ENCODE measurements at regions not wholly inside any gene's neighbourhood (a gene's known extent, or its start where the extent isn't known, plus 50 kb on each side); places are given as distances from the start of the nearest gene placed in this dataset.
"Not testable (repeated sequence)": the region's sequence is repeated elsewhere in the genome, so short reads cannot be mapped to it uniquely, and the experiment has no call there.

DNA sequence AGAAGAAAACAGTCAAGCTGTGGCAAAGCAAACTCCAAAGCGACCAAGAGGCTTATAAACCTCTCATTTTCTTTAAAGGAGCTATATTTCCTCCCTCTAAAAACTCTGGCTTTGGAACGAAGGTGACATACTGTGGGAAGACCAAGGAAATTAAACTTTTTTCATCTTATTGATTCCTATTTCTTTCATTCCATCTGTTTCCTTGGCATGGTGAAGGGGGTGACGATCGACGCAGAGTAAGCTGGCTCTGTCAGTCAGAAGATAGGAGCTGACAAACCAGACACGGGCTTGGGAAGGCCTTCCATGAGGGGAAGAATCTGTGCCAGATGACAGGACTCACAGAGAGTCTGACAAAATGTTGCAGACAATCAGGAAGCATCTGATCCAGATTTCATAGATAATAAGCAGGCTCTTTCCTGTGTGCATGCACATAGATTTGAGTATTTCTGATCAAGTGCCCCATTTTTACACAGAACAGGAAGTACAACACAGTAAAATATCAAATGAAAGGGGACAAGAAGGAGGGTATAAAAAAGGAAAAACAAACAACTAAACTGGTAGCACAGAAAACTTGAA, 261.7 kb downstream of the SATB2 start:
- 76 to 77% methylated on average over 6 of the region's 6 CpGs for WGBS, 2 donors
- H3K27ac ChIP-seq (ENCODE audit: low read depth in 1 of 2, low read length in 1 of 2): no peak overlapping the region
- no peaks in the 10 kb centered on the region for H3K4me1 ChIP-seq (ENCODE audit: control insufficient read depth in 5 of 5, insufficient read depth in 5 of 5, low read length in 5 of 5)
- no peaks in the 10 kb centered on the region for H3K27me3 ChIP-seq (ENCODE audit: control insufficient read depth in 3 of 3, insufficient read depth in 3 of 3, low read length in 2 of 3)
- DNase-seq (peak in 1 of 3 donors; percentile 2), ATAC-seq (ENCODE audit: insufficient read depth, low FRiP score) (no peak)
- no peaks in the 10 kb centered on the region for H3K9me3 ChIP-seq (ENCODE audit: control insufficient read depth in 4 of 4, insufficient read depth in 3 of 4, low read length in 3 of 4)
- no peak overlapping the region for H3K9ac ChIP-seq (ENCODE audit: insufficient read depth in 1 of 2, low read length in 2 of 2)
- no peak for TF ChIP-seq CTCF (IDR thresholded peaks at IDR 0.05; ENCODE audit: control extremely low read depth, extremely low read depth)
- no peak overlapping the region for H3K4me3 ChIP-seq
- H3K36me3 ChIP-seq (ENCODE audit: control insufficient read depth in 4 of 4, insufficient read depth in 4 of 4, low read length in 4 of 4): no peaks in the 10 kb centered on the region

GRCh38 chr2:199191461-199191860, 266.3 kb downstream of the SATB2 start:
- TF ChIP-seq CTCF (IDR thresholded peaks at IDR 0.05; ENCODE audit: control extremely low read depth, extremely low read depth): no peak
- ATAC-seq (ENCODE audit: insufficient read depth, low FRiP score) (no peak), DNase-seq (no peak)
- H3K27ac ChIP-seq (ENCODE audit: low read depth in 1 of 2, low read length in 1 of 2): no peak overlapping the region
- H3K4me1 ChIP-seq (ENCODE audit: control insufficient read depth in 5 of 5, insufficient read depth in 5 of 5, low read length in 5 of 5): peaks cover 0 to 9% (median 0%) of the 10 kb centered on the region in 5 donors
- H3K9ac ChIP-seq (ENCODE audit: insufficient read depth in 1 of 2, low read length in 2 of 2): no peak overlapping the region
- no peaks in the 10 kb centered on the region for H3K27me3 ChIP-seq (ENCODE audit: control insufficient read depth in 3 of 3, insufficient read depth in 3 of 3, low read length in 2 of 3)
- WGBS, 2 donors: 58 to 61% methylated on average over 8 of the region's 8 CpGs
- H3K9me3 ChIP-seq (ENCODE audit: control insufficient read depth in 4 of 4, insufficient read depth in 3 of 4, low read length in 3 of 4): no peaks in the 10 kb centered on the region
- H3K36me3 ChIP-seq (ENCODE audit: control insufficient read depth in 4 of 4, insufficient read depth in 4 of 4, low read length in 4 of 4): no peaks in the 10 kb centered on the region
- no peak overlapping the region for H3K4me3 ChIP-seq

- Histone ChIP-seq H3K4me1 (ENCODE audit: control insufficient read depth in 5 of 5, insufficient read depth in 5 of 5, low read length in 5 of 5) (peaks cover 0 to 15% (median 0%) of the 10 kb centered on the region in 5 donors), H3K4me3 (no peak overlapping the region), H3K9me3 (ENCODE audit: control insufficient read depth in 4 of 4, insufficient read depth in 3 of 4, low read length in 3 of 4) (no peaks in the 10 kb centered on the region), H3K27me3 (ENCODE audit: control insufficient read depth in 3 of 3, insufficient read depth in 3 of 3, low read length in 2 of 3) (no peaks in the 10 kb centered on the region), H3K9ac (ENCODE audit: insufficient read depth in 1 of 2, low read length in 2 of 2) (no peak overlapping the region), H3K27ac (ENCODE audit: low read depth in 1 of 2, low read length in 1 of 2) (no peak overlapping the region), H3K36me3 (ENCODE audit: control insufficient read depth in 4 of 4, insufficient read depth in 4 of 4, low read length in 4 of 4) (no peaks in the 10 kb centered on the region)
- no peak for ATAC-seq (ENCODE audit: insufficient read depth, low FRiP score)
- no peak for TF ChIP-seq CTCF (IDR thresholded peaks at IDR 0.05; ENCODE audit: control extremely low read depth, extremely low read depth)
- peak in 2 of 3 donors; percentile 6 to 11 for DNase-seq
- WGBS, 2 donors: 78 to 79% methylated on average over 2 of the region's 2 CpGs
These were observed 268.5 kb downstream of the SATB2 start for GRCh38 chr2:199189229-199189628.

DNA sequence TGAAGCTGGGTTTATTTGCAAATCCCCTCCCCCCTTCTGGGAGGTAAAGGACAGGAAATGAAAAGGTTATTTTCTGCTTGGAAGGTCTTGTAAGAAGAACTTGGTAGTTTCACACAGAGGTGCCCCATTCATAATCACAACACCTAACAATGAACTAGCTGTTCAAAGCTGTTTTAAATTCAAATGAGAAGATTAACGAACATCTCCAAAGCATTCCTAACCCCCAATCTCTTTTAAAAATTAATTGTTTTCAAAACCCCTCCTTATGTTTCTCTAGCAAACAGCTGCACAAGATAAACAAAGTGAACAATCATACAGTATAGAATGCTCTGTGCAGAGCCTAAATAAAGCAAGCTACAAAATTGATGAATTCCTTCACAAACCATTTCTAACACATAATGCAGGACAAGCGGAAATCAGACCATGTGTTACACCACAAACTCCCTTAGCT, 271.4 kb downstream of the SATB2 start:
- DNase-seq: peak in 2 of 3 donors; percentile 54 to 71
- 51 to 59% methylated on average over 2 of the region's 2 CpGs for WGBS, 2 donors
- no peak overlapping the region for H3K27ac ChIP-seq (ENCODE audit: low read depth in 1 of 2, low read length in 1 of 2)
- H3K27me3 ChIP-seq (ENCODE audit: control insufficient read depth in 3 of 3, insufficient read depth in 3 of 3, low read length in 2 of 3): no peaks in the 10 kb centered on the region
- H3K9me3 ChIP-seq (ENCODE audit: control insufficient read depth in 4 of 4, insufficient read depth in 3 of 4, low read length in 3 of 4): no peaks in the 10 kb centered on the region
- no peaks in the 10 kb centered on the region for H3K36me3 ChIP-seq (ENCODE audit: control insufficient read depth in 4 of 4, insufficient read depth in 4 of 4, low read length in 4 of 4)
- H3K4me3 ChIP-seq: no peak overlapping the region
- no peak for TF ChIP-seq CTCF (IDR thresholded peaks at IDR 0.05; ENCODE audit: control extremely low read depth, extremely low read depth)
- H3K4me1 ChIP-seq (ENCODE audit: control insufficient read depth in 5 of 5, insufficient read depth in 5 of 5, low read length in 5 of 5): peaks cover 0 to 15% (median 0%) of the 10 kb centered on the region in 5 donors
- no peak for ATAC-seq (ENCODE audit: insufficient read depth, low FRiP score)
- no peak overlapping the region for H3K9ac ChIP-seq (ENCODE audit: insufficient read depth in 1 of 2, low read length in 2 of 2)

- H3K27me3 ChIP-seq (ENCODE audit: control insufficient read depth in 3 of 3, insufficient read depth in 3 of 3, low read length in 2 of 3); ATAC-seq (ENCODE audit: insufficient read depth, low FRiP score); H3K27ac ChIP-seq (ENCODE audit: low read depth in 1 of 2, low read length in 1 of 2); DNase-seq; H3K9me3 ChIP-seq (ENCODE audit: control insufficient read depth in 4 of 4, insufficient read depth in 3 of 4, low read length in 3 of 4); H3K9ac ChIP-seq (ENCODE audit: insufficient read depth in 1 of 2, low read length in 2 of 2); H3K4me3 ChIP-seq; H3K36me3 ChIP-seq (ENCODE audit: control insufficient read depth in 4 of 4, insufficient read depth in 4 of 4, low read length in 4 of 4): not testable (repeated sequence)
- peaks cover 0 to 15% (median 0%) of the 10 kb centered on the region in 5 donors for H3K4me1 ChIP-seq (ENCODE audit: control insufficient read depth in 5 of 5, insufficient read depth in 5 of 5, low read length in 5 of 5)
- 56 to 75% methylated on average over 5 of the region's 5 CpGs for WGBS, 2 donors
These were observed 272.6 kb downstream of the SATB2 start for GRCh38 chr2:199185174-199185573.
